Loucy (cell line): ENCODE measurements at regions not wholly inside any gene's neighbourhood (a gene's known extent, or its start where the extent isn't known, plus 50 kb on each side); places are given as distances from the start of the nearest gene placed in this dataset.

Source experiments
- EZH2phosphoT487 ChIP-seq: fragments of 200-600 bp; IDR thresholded peaks from 2 replicates; pipeline ENCODE4 v1.6.1; 2018; ENCODE audit warnings: antibody characterized with exemption, mild to moderate bottlenecking, moderate library complexity, borderline replicate concordance
- TF ChIP-seq, protein P1 (sequence below): fragments of 200-600 bp; sonication (generic); conservative IDR thresholded peaks from 2 replicates; pipeline ENCODE4 v1.5.1; 2014; ENCODE audit warnings: mild to moderate bottlenecking, antibody characterized with exemption, low read length

DNA sequence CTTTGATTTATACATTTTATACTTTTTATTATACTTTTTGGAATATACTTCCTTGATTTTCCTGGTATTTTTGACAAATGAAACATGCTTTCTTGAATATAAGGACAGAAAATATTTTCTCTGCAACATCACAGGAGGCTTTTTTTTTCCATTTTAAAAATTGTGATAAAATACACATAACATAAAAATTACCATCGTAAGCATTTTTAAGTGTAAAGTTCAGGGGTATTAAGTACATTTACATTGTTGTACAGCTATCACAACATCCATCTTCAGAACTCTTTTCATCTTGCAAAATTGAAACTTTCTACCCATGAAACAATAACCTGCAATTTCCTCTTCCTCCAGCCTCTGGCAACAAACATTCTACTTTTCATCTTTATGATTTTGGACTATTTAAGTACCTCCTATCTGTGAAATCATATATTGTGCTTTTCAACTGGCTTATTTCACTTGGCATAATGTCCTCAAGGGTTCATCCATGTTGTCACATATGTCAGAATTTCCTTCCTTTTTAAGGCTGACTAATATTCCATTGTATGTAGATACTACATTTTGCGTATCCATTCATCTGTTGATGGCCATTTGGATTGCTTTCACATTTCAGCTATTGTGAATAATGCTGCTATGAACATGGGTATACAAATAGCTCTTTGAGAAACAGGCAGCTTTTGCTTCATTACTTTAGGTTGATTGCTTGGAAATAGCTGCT is 412.6 kb downstream of the RAPGEF2 start:
- TF ChIP-seq, protein P1, sequence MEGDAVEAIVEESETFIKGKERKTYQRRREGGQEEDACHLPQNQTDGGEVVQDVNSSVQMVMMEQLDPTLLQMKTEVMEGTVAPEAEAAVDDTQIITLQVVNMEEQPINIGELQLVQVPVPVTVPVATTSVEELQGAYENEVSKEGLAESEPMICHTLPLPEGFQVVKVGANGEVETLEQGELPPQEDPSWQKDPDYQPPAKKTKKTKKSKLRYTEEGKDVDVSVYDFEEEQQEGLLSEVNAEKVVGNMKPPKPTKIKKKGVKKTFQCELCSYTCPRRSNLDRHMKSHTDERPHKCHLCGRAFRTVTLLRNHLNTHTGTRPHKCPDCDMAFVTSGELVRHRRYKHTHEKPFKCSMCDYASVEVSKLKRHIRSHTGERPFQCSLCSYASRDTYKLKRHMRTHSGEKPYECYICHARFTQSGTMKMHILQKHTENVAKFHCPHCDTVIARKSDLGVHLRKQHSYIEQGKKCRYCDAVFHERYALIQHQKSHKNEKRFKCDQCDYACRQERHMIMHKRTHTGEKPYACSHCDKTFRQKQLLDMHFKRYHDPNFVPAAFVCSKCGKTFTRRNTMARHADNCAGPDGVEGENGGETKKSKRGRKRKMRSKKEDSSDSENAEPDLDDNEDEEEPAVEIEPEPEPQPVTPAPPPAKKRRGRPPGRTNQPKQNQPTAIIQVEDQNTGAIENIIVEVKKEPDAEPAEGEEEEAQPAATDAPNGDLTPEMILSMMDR: no peak
- TF ChIP-seq EZH2phosphoT487: no peak
